ENCODE measurements at regions not wholly inside any gene's neighbourhood (a gene's known extent, or its start where the extent isn't known, plus 50 kb on each side); places are given as distances from the start of the nearest gene placed in this dataset.

DNA sequence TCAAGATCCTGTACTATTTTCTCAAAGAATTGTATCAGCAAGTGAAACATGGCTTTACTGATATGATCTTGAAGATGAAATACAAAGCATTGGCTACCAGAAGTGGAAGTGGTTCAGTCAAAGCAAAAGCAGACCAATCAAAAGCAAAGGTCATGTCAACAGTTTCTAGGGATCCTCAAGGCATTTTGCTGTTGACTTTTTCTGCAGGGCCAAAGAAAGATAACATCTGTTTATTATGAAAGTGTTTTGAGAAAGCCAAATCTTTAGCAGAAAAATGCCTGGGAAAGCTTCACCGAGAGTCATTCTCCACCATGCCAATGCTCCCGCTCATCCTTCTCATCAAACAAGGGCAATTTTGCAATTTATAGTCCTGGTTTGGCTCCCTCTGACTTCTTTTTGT is 90.3 kb upstream of the ACO1 start:
- TF ChIP-seq, protein P1, sequence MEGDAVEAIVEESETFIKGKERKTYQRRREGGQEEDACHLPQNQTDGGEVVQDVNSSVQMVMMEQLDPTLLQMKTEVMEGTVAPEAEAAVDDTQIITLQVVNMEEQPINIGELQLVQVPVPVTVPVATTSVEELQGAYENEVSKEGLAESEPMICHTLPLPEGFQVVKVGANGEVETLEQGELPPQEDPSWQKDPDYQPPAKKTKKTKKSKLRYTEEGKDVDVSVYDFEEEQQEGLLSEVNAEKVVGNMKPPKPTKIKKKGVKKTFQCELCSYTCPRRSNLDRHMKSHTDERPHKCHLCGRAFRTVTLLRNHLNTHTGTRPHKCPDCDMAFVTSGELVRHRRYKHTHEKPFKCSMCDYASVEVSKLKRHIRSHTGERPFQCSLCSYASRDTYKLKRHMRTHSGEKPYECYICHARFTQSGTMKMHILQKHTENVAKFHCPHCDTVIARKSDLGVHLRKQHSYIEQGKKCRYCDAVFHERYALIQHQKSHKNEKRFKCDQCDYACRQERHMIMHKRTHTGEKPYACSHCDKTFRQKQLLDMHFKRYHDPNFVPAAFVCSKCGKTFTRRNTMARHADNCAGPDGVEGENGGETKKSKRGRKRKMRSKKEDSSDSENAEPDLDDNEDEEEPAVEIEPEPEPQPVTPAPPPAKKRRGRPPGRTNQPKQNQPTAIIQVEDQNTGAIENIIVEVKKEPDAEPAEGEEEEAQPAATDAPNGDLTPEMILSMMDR (IDR thresholded peaks at IDR 0.05; ENCODE audit: low read depth, low read length): no peak
- TF ChIP-seq EZH2phosphoT487 (IDR thresholded peaks at IDR 0.05; ENCODE audit: low read depth): no peak
